ENCODE measurements at regions not wholly inside any gene's neighbourhood (a gene's known extent, or its start where the extent isn't known, plus 50 kb on each side); places are given as distances from the start of the nearest gene placed in this dataset.

DNA sequence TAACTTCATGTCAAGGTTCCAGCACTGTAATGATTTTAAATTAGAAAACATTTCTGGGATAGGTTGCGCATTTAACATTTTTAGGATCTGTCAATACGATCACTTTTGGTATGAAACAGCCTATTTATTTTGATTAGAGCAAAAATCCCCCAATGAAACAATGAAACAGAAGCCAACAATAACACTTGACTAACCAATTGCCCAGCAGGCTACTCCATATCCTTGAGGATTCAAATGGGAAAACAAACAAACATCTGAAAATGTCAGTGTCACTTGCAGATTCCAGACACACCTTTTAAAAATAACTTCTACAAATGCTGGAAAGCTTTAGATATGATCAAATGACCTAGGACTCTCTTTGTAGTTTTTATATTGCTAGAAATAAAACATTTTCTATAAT is 1412.5 kb upstream of the PRR20A start:
- in situ Hi-C loops (cut with HindIII; ENCODE audit: low pct_ligation_motif_present, low sequenced_read_pairs) = no loop called here
- Histone ChIP-seq H3K36me3 (replicated peaks) (no peaks in the 10 kb centered on the region), H3K4me3 (ENCODE audit: low read depth, low read length) (no peak overlapping the region), H3K27me3 (replicated peaks) (no peaks in the 10 kb centered on the region), H3K27ac (no peak overlapping the region)
- DNase-seq = no peak
- TF ChIP-seq, protein P1, sequence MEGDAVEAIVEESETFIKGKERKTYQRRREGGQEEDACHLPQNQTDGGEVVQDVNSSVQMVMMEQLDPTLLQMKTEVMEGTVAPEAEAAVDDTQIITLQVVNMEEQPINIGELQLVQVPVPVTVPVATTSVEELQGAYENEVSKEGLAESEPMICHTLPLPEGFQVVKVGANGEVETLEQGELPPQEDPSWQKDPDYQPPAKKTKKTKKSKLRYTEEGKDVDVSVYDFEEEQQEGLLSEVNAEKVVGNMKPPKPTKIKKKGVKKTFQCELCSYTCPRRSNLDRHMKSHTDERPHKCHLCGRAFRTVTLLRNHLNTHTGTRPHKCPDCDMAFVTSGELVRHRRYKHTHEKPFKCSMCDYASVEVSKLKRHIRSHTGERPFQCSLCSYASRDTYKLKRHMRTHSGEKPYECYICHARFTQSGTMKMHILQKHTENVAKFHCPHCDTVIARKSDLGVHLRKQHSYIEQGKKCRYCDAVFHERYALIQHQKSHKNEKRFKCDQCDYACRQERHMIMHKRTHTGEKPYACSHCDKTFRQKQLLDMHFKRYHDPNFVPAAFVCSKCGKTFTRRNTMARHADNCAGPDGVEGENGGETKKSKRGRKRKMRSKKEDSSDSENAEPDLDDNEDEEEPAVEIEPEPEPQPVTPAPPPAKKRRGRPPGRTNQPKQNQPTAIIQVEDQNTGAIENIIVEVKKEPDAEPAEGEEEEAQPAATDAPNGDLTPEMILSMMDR (IDR thresholded peaks at IDR 0.05; ENCODE audit: low read depth, low read length, missing control alignments) = no peak

DNA sequence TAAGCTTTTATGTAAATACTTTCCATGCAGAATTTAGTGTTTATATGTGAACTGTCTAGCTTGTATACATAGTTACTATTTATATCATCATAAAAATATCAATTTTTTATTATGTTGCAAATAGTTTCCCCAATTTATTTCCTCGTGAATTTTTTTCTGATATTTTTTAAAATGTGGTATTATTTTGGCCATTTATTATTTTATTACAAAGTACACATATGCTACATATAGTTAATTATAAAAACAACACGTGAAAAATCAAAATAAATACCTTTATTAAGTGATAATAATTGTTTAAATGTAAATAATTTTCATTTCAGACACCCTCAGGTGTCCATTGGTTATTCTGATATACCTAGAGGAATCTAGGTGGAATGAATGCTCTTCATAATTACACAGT is 1394.9 kb upstream of the PRR20A start:
- TF ChIP-seq, protein P1 (IDR thresholded peaks at IDR 0.05; ENCODE audit: low read depth, low read length, missing control alignments) = no peak
- H3K4me3 ChIP-seq (ENCODE audit: low read depth, low read length) = no peak overlapping the region
- H3K27me3 ChIP-seq (replicated peaks) = no peaks in the 10 kb centered on the region
- H3K27ac ChIP-seq = no peak overlapping the region
- no peak for DNase-seq
- in situ Hi-C loops (cut with HindIII; ENCODE audit: low pct_ligation_motif_present, low sequenced_read_pairs) = no loop called here
- no peaks in the 10 kb centered on the region for H3K36me3 ChIP-seq (replicated peaks)

DNA sequence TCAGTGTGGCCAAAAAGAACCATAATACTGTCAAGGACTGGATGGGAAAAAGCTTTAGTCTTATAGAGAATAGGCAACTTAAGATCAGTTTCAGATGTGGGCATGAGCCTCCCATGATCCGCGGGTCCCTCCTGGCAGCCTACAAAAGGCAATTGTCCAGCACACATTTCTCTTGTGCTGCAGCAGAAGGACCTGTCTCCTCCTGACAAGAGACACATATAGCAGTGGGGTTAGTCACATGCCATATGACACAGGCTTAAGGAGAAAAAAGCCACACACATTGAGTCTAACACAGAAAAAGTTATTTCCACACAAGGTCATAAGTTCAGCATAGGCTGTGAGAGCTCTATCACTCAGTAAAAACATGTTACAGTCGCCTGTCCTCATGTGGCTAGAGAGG is 1378.7 kb upstream of the PRR20A start:
- Histone ChIP-seq H3K27me3 (replicated peaks) (no peaks in the 10 kb centered on the region), H3K4me3 (ENCODE audit: low read depth, low read length) (no peak overlapping the region), H3K27ac (no peak overlapping the region), H3K36me3 (replicated peaks) (no peaks in the 10 kb centered on the region)
- in situ Hi-C loops (cut with HindIII; ENCODE audit: low pct_ligation_motif_present, low sequenced_read_pairs) = no loop called here
- TF ChIP-seq, protein P1 (IDR thresholded peaks at IDR 0.05; ENCODE audit: low read depth, low read length, missing control alignments) = no peak
- no peak for DNase-seq

DNA sequence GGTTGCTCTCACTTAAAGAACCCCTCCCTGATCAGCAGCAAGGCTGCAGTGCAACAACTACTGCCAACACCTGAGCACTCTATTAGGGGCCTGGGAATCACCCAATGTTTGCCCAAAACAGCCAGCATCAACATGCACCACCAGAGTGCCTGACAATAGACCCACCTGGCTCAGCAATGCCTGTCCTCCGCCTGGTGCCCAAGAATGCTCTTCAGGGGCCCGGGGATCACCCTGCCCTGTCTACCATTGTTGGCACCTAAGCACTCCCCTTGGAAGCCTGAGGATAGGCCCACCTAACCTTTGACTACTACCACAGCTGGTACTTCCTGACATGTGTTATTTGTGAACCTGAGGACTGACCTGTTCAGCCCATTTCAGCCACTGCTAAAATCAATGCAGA is 1363.1 kb upstream of the PRR20A start:
- TF ChIP-seq, protein P1 (IDR thresholded peaks at IDR 0.05; ENCODE audit: low read depth, low read length, missing control alignments) = no peak
- in situ Hi-C loops (cut with HindIII; ENCODE audit: low pct_ligation_motif_present, low sequenced_read_pairs) = no loop called here
- Histone ChIP-seq H3K27ac (no peak overlapping the region), H3K36me3 (replicated peaks) (no peaks in the 10 kb centered on the region), H3K4me3 (ENCODE audit: low read depth, low read length) (no peak overlapping the region), H3K27me3 (replicated peaks) (no peaks in the 10 kb centered on the region)
- DNase-seq = no peak

DNA sequence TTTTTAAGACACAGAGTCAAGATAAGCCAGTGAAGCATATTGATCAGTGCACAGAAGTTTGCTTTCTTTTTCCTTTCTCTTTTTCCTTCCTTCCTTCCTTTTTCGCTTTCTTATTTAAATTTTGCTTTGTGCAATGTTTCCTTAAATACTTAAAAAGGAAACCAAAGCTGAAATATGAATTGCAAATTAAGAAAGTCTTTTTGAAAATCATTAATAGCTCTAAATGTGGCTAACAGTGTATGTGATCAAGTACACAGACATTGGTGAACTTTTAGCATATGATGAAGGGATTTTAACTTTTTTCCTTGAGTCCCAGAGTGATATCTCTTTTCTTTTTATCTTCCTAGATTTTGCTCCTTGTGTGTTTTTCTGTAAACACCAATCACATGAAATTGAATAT is 1356.9 kb upstream of the PRR20A start:
- no peak for DNase-seq
- no peaks in the 10 kb centered on the region for H3K36me3 ChIP-seq (replicated peaks)
- TF ChIP-seq, protein P1 (IDR thresholded peaks at IDR 0.05; ENCODE audit: low read depth, low read length, missing control alignments) = no peak
- H3K27ac ChIP-seq = no peak overlapping the region
- in situ Hi-C loops (cut with HindIII; ENCODE audit: low pct_ligation_motif_present, low sequenced_read_pairs) = no loop called here
- H3K27me3 ChIP-seq (replicated peaks) = no peaks in the 10 kb centered on the region
- no peak overlapping the region for H3K4me3 ChIP-seq (ENCODE audit: low read depth, low read length)

DNA sequence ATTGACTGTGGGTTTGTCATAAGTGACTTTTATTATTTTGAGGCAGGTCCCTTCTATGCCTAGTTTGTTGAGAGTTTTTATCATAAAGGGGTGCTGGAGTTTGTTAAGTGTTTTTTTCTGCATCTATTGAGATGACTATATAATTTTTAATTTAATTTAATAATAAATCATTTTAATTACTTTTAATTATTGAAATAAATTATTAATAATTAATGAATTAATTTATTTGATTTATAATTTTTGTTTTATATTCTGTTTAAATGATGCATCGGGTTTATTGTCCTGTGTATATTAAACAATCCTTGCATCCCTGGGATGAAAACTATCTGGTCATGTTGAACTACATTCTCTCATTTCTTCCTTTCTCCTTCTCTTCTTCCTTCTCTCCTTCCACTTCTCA is 1352.2 kb upstream of the PRR20A start:
- in situ Hi-C loops (cut with HindIII; ENCODE audit: low pct_ligation_motif_present, low sequenced_read_pairs) = no loop called here
- Histone ChIP-seq H3K4me3 (ENCODE audit: low read depth, low read length) (no peak overlapping the region), H3K27me3 (replicated peaks) (no peaks in the 10 kb centered on the region), H3K27ac (no peak overlapping the region), H3K36me3 (replicated peaks) (no peaks in the 10 kb centered on the region)
- no peak for DNase-seq
- TF ChIP-seq, protein P1 (IDR thresholded peaks at IDR 0.05; ENCODE audit: low read depth, low read length, missing control alignments) = no peak
